ENCODE measurements at regions not wholly inside any gene's neighbourhood (a gene's known extent, or its start where the extent isn't known, plus 50 kb on each side); places are given as distances from the start of the nearest gene placed in this dataset.

- TF ChIP-seq CTCFL (IDR thresholded peaks at IDR 0.05; ENCODE audit: borderline replicate concordance, insufficient read depth, low read depth, low read length, poor library complexity, severe bottlenecking) (no peak), HNRNPH1 (optimal IDR thresholded peaks at IDR 0.05; ENCODE audit: low read depth, low read length) (no peak), ZNF12 (CRISPR knock-in tag; IDR thresholded peaks at IDR 0.05) (no peak), CTBP1 (IDR thresholded peaks at IDR 0.05; ENCODE audit: borderline replicate concordance) (no peak), KLF13 (tag; IDR thresholded peaks at IDR 0.05; ENCODE audit: borderline replicate concordance, low read depth) (no peak), MAFG (tag; conservative IDR thresholded peaks at IDR 0.05) (0 out of 2 replicates have a peak, but pooled peaks have one; percentile 13), ARID2 (IDR thresholded peaks at IDR 0.05) (no peak), HDAC1 (IDR thresholded peaks at IDR 0.05) (no peak), NFIC (IDR thresholded peaks at IDR 0.05) (no peak), ZNF217 (CRISPR knock-in tag; IDR thresholded peaks at IDR 0.05) (no peak), RUNX1 (IDR thresholded peaks at IDR 0.05; ENCODE audit: low read depth) (no peak), XRCC5 (IDR thresholded peaks at IDR 0.05; ENCODE audit: low read depth, low read length) (no peak), ATF7 (IDR thresholded peaks at IDR 0.05) (no peak), AFF4 (CRISPR knock-in tag; IDR thresholded peaks at IDR 0.05) (no peak), FOXP1 (CRISPR knock-in tag; IDR thresholded peaks at IDR 0.05) (no peak), CBX2 (IDR thresholded peaks at IDR 0.05; ENCODE audit: insufficient read depth, low read length, poor library complexity, severe bottlenecking) (no peak), ATF3 (IDR thresholded peaks at IDR 0.05) (peak; percentile 81), ATF3 (CRISPR knock-in tag; conservative IDR thresholded peaks at IDR 0.05) (no peak), ZNF586 (CRISPR knock-in tag; conservative IDR thresholded peaks at IDR 0.05) (no peak), STAT5B (CRISPR knock-in tag; IDR thresholded peaks at IDR 0.05) (no peak), ETV5 (CRISPR knock-in tag; IDR thresholded peaks at IDR 0.05; ENCODE audit: low read depth) (no peak), THAP12 (CRISPR knock-in tag; IDR thresholded peaks at IDR 0.05) (no peak)
These were observed 79.4 kb upstream of the FNDC3A start (continued) for GRCh38 chr13:48896312-48896711.

Data from K562 (cell line).